T-helper 2 cell treated with Interferon-gamma antibody and Interleukin-4, amounts not matched to agents 5 μg/mL and 100 μg/mL, for 36 hours (primary cell): ENCODE measurements at regions not wholly inside any gene's neighbourhood (a gene's known extent, or its start where the extent isn't known, plus 50 kb on each side); places are given as distances from the start of the nearest gene placed in this dataset.

ENCODE experiments used
- DNase-seq: peaks from one replicate; pipeline ENCODE4 v3.0.0; 2021; ENCODE audit warnings: low spot score
- H3K27ac Mint-ChIP-seq: one replicate; pipeline ENCODE4 v1.8.0; 2021; ENCODE audit warnings: mild to moderate bottlenecking, mixed read lengths
- H3K27me3 Mint-ChIP-seq: one replicate; pipeline ENCODE4 v1.8.0; 2021; ENCODE audit warnings: low read depth, mixed read lengths
- H3K36me3 Mint-ChIP-seq: one replicate; pipeline ENCODE4 v1.8.0; 2021; ENCODE audit warnings: low read depth, mixed read lengths
- H3K4me1 Mint-ChIP-seq: one replicate; pipeline ENCODE4 v1.8.0; 2021; ENCODE audit warnings: low read depth, mixed read lengths
- H3K4me3 Mint-ChIP-seq: one replicate; pipeline ENCODE4 v1.8.0; 2022; ENCODE audit warnings: mild to moderate bottlenecking, moderate library complexity, mixed read lengths
- H3K9me3 Mint-ChIP-seq: one replicate; pipeline ENCODE4 v1.8.0; 2021; ENCODE audit warnings: mixed read lengths

GRCh38 chr10:121098751-121099150, 247.6 kb downstream of the WDR11 start:
- H3K27ac Mint-ChIP-seq: no peak overlapping the region
- no peaks in the 10 kb centered on the region for H3K27me3 Mint-ChIP-seq
- no peaks in the 10 kb centered on the region for H3K9me3 Mint-ChIP-seq
- no peak for DNase-seq
- no peak overlapping the region for H3K4me3 Mint-ChIP-seq
- no peaks in the 10 kb centered on the region for H3K4me1 Mint-ChIP-seq
- no peaks in the 10 kb centered on the region for H3K36me3 Mint-ChIP-seq

- Mint-ChIP-seq H3K36me3 (no peaks in the 10 kb centered on the region), H3K27ac (no peak overlapping the region), H3K27me3 (no peaks in the 10 kb centered on the region), H3K4me3 (no peak overlapping the region), H3K9me3 (no peaks in the 10 kb centered on the region), H3K4me1 (no peaks in the 10 kb centered on the region)
- DNase-seq: no peak
Observed at GRCh38 chr10:121099181-121099580, 248.0 kb downstream of the WDR11 start.

- Mint-ChIP-seq H3K36me3 (no peaks in the 10 kb centered on the region), H3K4me1 (no peaks in the 10 kb centered on the region), H3K27me3 (no peaks in the 10 kb centered on the region), H3K27ac (no peak overlapping the region), H3K4me3 (no peak overlapping the region), H3K9me3 (no peaks in the 10 kb centered on the region)
- no peak for DNase-seq
Observed at GRCh38 chr10:121099592-121099991, 248.4 kb downstream of the WDR11 start.

DNA sequence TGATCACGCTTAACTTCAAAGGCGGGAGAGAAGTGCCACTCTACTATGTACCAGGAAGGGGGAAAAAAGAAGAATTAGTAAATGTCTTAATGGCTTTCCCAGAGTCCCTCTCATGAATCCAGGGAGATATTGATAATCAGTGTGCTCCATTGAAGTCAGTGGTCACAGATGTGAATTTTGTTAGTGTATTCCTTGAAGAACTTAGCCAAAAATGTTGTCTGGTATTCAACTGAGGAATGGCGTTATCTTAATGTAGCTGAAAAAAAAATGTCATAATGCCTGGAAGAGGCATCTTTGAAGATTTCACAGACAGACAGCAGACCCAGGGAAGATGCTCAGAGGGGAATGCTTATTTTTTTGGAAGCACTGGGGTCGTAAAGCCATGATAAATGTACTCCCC, 250.4 kb downstream of the WDR11 start:
- Mint-ChIP-seq H3K4me3 (no peak overlapping the region), H3K27me3 (no peaks in the 10 kb centered on the region), H3K4me1 (no peaks in the 10 kb centered on the region), H3K36me3 (no peaks in the 10 kb centered on the region), H3K9me3 (no peaks in the 10 kb centered on the region), H3K27ac (no peak overlapping the region)
- no peak for DNase-seq

DNA sequence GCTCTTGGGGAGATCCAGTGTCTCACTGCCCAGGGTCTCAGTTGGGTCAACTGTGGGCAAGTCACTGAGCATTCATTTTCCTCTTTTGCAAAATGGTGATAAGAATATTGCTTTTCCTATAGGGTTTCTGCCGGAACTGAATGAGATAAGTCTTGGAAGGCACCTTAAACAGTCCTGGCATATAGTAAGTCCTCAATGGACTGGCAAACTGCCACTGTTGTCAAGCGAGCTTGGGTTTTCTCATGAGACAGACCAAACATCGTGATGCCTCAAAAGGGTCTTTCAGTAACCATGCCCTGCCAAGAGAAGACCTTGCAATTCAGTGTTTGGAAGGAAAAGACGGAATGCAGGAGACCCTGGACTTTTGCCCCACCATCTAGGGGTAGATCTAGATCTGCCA, 251.5 kb downstream of the WDR11 start:
- Mint-ChIP-seq H3K4me3 (no peak overlapping the region), H3K36me3 (no peaks in the 10 kb centered on the region), H3K27ac (no peak overlapping the region), H3K27me3 (no peaks in the 10 kb centered on the region), H3K4me1 (no peaks in the 10 kb centered on the region), H3K9me3 (no peaks in the 10 kb centered on the region)
- DNase-seq: no peak

DNA sequence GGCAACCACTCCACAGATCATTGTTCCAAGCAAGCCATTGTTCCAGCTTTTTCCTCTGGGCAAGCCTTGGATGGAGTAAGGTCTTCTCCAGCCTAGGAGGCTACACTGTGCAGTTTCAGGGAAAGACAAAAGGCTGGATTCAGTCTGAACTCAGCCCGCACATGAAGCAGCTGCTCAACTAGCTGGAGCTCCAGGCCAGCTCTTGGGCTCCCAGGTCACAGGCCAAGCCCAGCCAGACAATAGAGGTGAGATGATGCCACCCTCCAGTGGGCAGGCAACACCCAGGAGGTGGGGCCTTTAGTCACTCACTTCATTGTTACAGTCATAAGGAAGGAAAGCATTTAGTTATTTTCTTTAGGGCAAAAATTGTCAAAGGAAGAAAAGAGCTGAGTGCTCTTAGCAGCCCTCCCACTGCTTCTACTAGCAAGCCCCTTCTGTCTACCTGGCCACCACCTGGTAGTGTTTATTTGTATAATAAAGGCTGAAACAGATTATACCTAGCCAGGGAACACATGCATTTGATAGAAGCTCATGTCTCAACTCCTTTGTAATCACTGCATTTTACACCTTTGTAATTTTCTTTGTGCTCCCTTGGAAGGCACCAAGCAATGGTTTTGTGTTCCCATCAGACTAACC, 253.4 kb downstream of the WDR11 start:
- no peak overlapping the region for H3K4me3 Mint-ChIP-seq
- H3K9me3 Mint-ChIP-seq: peaks cover 4% of the 10 kb centered on the region
- no peaks in the 10 kb centered on the region for H3K4me1 Mint-ChIP-seq
- H3K27me3 Mint-ChIP-seq: no peaks in the 10 kb centered on the region
- H3K27ac Mint-ChIP-seq: no peak overlapping the region
- no peaks in the 10 kb centered on the region for H3K36me3 Mint-ChIP-seq
- DNase-seq: no peak

DNA sequence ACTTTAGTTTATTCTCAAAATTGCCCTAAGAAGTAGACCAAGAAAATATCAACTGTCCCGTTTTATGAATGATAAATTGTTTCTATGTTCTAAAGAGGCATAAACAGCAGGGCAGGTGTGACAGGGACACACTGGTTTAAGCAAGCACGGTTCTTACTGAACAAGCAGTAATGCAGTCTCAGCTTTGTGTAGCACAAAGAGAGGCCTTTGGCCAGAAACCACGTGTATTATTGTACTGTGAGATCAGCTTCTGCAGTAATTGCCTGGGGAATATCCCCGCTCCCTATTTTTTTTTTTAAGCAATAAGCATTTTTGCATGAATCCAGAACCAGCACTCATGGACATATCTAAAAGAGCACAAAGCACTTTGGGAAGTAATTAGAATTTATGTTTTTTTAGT, 255.4 kb downstream of the WDR11 start:
- DNase-seq: no peak
- Mint-ChIP-seq H3K4me3 (no peak overlapping the region), H3K36me3 (no peaks in the 10 kb centered on the region), H3K27ac (no peak overlapping the region), H3K27me3 (no peaks in the 10 kb centered on the region), H3K9me3 (peaks cover 9% of the 10 kb centered on the region), H3K4me1 (no peaks in the 10 kb centered on the region)

- H3K27me3 Mint-ChIP-seq: no peaks in the 10 kb centered on the region
- DNase-seq: no peak
- H3K4me3 Mint-ChIP-seq: no peak overlapping the region
- H3K4me1 Mint-ChIP-seq: no peaks in the 10 kb centered on the region
- H3K36me3 Mint-ChIP-seq: no peaks in the 10 kb centered on the region
- H3K27ac Mint-ChIP-seq: no peak overlapping the region
- H3K9me3 Mint-ChIP-seq: peaks cover 9% of the 10 kb centered on the region
Observed at GRCh38 chr10:121108051-121108450, 256.9 kb downstream of the WDR11 start.

DNA sequence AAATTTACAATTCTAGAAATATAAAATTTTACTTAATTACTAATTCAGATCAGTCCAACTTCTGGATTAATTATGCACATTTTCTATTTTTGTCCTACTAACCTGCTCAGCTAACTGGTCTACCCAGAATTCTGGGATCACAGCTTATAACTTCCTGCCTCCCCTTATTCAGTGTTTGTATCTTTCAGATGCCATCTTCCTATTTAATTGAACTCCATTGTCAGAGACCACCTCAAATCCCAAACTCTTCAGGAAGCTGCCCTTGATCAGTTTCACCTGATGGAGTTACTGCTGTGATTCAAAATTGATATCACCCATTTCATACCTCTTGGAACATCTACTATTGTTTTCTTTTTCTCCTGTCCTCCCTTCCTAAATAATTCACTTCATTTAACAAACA, 259.2 kb downstream of the WDR11 start:
- Mint-ChIP-seq H3K27ac (no peak overlapping the region), H3K9me3 (peaks cover 9% of the 10 kb centered on the region), H3K4me3 (no peak overlapping the region), H3K27me3 (no peaks in the 10 kb centered on the region), H3K36me3 (no peaks in the 10 kb centered on the region), H3K4me1 (no peaks in the 10 kb centered on the region)
- DNase-seq: no peak

DNA sequence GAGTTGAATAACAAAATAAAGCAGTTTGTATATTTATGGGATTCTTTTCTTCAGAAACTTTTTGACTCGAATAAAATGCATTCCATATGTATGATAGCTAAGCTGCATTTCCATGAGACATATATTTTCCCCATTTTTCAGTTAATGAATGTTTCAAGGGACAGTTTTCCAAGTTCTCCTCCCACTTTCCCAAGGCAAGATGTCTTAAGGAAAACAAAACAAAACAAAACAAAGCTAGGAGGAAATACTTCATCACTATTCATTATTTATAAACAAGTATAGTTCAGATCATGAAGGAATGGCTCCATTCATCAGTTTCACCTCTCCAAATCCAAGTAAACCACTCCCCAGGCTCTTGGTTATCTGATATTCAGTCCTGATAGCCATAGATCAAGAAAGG, 261.0 kb downstream of the WDR11 start:
- no peaks in the 10 kb centered on the region for H3K36me3 Mint-ChIP-seq
- H3K9me3 Mint-ChIP-seq: peaks cover 9% of the 10 kb centered on the region
- no peak overlapping the region for H3K4me3 Mint-ChIP-seq
- no peaks in the 10 kb centered on the region for H3K4me1 Mint-ChIP-seq
- H3K27ac Mint-ChIP-seq: no peak overlapping the region
- no peak for DNase-seq
- H3K27me3 Mint-ChIP-seq: no peaks in the 10 kb centered on the region

DNA sequence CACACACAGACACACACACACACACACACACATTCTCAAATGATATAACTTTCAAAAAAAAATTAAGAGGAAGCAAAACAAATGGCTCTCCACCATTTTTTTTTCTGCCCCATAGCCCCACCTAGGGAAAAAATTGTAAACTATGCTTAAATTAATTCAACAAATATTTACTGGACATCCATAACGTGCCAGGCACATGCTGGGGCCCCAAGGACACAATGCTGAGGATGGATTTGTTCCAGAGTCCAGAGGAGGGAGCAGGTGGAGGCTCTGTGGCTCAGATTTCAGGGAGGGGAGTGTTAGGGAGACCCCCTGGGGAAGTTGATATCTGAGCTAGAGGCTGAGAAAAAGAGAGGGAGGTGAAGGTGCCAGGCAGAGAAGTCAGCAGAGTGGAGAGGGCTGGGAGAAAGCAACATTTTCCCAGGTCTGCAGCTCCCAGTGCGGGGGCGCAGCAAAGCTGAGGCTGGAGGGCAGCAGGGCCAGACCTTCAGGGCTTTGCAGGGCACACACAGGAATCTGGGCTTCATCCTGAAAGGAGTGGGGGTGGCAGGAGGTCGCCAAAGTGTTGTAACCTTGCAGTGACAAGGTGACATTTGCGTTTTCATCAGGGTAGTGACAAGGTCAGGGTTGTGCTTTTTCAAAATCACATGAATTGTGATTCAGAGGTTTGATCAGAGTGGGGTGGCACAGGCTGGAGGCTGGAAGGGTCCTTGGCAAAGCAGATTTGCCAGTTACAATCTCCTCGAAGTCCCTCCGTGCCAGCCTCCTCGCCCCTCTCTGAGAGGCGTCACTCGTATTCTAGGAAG, 261.6 kb downstream of the WDR11 start:
- Mint-ChIP-seq H3K4me3 (no peak overlapping the region), H3K9me3 (peaks cover 9% of the 10 kb centered on the region), H3K4me1 (no peaks in the 10 kb centered on the region), H3K27me3 (no peaks in the 10 kb centered on the region), H3K36me3 (no peaks in the 10 kb centered on the region), H3K27ac (no peak overlapping the region)
- no peak for DNase-seq

DNA sequence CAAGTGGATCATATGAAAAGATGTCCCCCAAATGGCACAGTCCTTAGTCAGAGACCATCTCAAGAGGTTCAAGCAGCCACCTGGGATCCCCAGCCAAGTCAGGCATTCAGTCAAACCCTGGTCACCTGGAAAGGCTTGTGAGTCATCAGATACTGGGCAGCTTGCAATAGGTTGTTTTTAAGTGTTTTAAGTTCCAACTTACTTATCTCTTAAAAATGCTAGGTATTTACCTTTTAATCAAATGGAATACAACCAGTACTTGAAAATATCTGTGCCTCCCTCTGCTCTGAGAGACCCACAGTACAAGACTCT, 262.2 kb downstream of the WDR11 start:
- no peak overlapping the region for H3K27ac Mint-ChIP-seq
- H3K27me3 Mint-ChIP-seq: no peaks in the 10 kb centered on the region
- no peak overlapping the region for H3K4me3 Mint-ChIP-seq
- peaks cover 9% of the 10 kb centered on the region for H3K9me3 Mint-ChIP-seq
- H3K4me1 Mint-ChIP-seq: no peaks in the 10 kb centered on the region
- no peaks in the 10 kb centered on the region for H3K36me3 Mint-ChIP-seq
- no peak for DNase-seq

GRCh38 chr10:121113911-121114310, 262.7 kb downstream of the WDR11 start:
- no peak overlapping the region for H3K4me3 Mint-ChIP-seq

GRCh38 chr10:121115154-121115553, 264.0 kb downstream of the WDR11 start:
- DNase-seq: no peak

More at GRCh38 chr10:121113911-121114310, 262.7 kb downstream of the WDR11 start:
- Mint-ChIP-seq H3K9me3 (peaks cover 9% of the 10 kb centered on the region), H3K27me3 (no peaks in the 10 kb centered on the region), H3K4me1 (no peaks in the 10 kb centered on the region), H3K36me3 (no peaks in the 10 kb centered on the region), H3K27ac (no peak overlapping the region)
- no peak for DNase-seq

DNA sequence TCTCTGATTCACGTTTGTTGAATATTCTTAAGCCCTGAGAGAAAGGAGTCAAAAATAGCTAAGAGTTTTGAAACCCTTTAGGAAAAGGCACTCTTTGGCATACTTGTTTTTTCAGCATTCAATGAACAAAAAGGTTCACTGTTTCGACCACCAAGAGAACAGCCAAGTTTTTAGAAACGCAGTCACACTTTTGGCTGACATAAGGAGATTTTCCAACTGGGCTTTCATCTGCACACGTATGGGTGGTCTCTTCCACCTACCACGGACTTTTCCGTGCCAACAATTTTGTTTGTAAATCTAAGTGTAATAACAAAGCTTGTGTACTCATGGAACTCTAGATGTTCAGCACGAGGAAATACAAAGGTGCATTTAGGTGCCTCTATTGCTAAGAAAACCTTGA, 270.3 kb downstream of the WDR11 start:
- DNase-seq: no peak
- Mint-ChIP-seq H3K9me3 (no peaks in the 10 kb centered on the region), H3K27ac (no peak overlapping the region), H3K4me1 (no peaks in the 10 kb centered on the region), H3K36me3 (no peaks in the 10 kb centered on the region), H3K27me3 (no peaks in the 10 kb centered on the region), H3K4me3 (no peak overlapping the region)

More at GRCh38 chr10:121115154-121115553, 264.0 kb downstream of the WDR11 start:
- Mint-ChIP-seq H3K4me3 (no peak overlapping the region), H3K4me1 (no peaks in the 10 kb centered on the region), H3K9me3 (peaks cover 5% of the 10 kb centered on the region), H3K36me3 (no peaks in the 10 kb centered on the region), H3K27ac (no peak overlapping the region), H3K27me3 (no peaks in the 10 kb centered on the region)
